COLO668 (cell line): ENCODE measurements at regions not wholly inside any gene's neighbourhood (a gene's known extent, or its start where the extent isn't known, plus 50 kb on each side); places are given as distances from the start of the nearest gene placed in this dataset.

Experiments
- DNase-seq: peaks from one replicate; lab custom pipeline; 2025; ENCODE audit not compliant: unreplicated experiment; lab: John Stamatoyannopoulos, UW

DNA sequence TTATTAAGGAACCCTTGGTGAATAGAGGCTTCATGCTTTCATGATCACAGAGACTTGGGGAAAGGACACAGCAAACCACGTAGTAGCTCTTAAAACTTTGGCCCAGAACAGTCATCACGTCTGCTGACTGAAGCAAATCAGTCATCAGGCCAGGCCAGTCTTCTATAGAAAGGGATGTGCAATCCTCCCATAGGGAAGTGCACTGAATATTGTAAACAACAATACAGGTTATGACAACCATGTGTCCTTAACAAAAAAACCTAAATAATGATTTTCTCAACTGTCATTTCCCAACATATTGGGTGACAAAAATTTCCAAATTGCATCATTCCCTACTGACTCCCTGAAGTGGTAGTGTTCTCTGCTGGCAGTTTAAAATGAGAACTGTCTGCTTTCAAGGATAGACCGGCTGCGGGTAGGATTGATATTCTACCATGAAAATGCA lies 388.2 kb upstream of the CITED2 start:
- DNase-seq = no peak

DNA sequence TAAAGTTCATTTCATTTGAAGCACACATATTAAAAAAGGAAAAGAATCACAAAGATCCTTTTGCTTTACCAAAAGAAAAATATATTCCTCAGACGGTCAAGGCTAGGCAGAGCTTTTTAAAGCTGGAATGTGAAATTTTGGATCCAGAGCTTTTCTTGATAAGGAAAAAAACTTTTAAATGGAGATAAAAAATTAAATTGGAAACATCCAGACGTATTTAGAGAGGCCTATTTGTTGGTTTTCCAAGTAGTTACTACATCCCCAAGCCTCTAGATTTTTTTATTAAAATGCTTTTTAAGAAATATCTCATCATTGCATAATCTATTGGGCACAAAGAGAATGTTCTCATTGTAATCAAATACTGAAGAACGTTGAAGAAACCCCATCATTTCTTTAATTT lies 385.7 kb upstream of the CITED2 start:
- no peak for DNase-seq

- DNase-seq = no peak
Measured at GRCh38 chr6:139759086-139759485, 384.6 kb upstream of the CITED2 start.

GRCh38 chr6:139758209-139758611 lies 383.8 kb upstream of the CITED2 start:
- no peak for DNase-seq

DNA sequence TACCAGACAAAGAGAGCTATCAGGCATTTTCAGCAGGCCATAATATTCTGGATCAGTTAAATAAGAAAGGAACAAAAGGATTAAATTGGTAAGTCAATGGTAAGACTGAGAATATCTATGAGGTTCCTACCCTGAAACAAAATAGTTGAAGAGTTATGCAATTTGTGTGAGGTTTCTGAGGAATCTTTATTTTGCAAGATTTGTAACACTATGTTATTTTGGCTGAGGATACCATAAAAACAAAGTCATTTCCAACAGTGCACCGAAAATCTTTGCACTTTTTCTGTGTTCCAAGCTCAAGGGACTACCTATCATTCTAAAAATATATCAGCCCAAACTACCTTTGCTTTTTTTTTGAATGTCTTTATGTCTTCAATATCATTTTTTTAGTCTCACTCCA lies 383.3 kb upstream of the CITED2 start:
- no peak for DNase-seq

- DNase-seq = no peak
Measured at GRCh38 chr6:139756381-139756780, 381.9 kb upstream of the CITED2 start.

DNA sequence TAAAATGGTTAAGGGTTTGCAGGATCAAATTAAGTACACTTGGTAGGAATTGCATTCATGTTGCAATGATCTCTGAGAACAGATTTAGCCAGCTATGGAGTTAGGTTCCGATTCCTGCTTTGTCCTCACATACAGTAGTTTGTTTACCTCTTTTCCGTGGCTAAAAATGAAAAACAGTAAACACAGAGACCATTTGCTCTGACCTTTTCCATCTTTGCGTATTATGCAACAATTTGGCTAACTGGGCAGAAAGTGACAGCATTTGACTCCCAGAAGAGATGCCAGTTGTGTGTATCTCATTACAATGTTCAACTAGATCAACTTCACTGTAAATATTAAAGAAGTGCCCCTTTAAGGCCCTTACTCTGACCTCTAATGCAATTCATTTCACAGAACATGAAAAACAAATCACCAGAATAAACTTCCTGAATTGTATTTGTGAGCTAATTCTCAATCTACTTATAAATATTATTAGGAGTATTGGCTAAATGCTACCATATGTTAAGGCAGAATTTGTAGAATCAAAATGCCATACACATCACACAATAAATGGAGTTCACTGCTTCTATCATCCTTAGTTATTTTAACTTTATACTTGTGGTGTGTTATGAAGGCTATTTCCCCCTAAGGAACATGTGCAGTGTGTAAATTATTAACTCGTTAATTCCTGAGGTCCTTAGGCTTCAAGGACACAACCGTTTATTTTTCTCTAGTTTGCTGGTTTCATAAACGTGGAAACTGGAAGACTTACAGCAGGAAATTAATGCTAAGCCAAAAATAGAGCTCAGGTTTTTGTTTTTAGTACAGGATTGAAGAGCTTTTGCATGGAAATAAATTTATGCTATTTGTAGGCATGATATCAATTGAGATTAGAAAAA lies 380.7 kb upstream of the CITED2 start:
- no peak for DNase-seq

DNA sequence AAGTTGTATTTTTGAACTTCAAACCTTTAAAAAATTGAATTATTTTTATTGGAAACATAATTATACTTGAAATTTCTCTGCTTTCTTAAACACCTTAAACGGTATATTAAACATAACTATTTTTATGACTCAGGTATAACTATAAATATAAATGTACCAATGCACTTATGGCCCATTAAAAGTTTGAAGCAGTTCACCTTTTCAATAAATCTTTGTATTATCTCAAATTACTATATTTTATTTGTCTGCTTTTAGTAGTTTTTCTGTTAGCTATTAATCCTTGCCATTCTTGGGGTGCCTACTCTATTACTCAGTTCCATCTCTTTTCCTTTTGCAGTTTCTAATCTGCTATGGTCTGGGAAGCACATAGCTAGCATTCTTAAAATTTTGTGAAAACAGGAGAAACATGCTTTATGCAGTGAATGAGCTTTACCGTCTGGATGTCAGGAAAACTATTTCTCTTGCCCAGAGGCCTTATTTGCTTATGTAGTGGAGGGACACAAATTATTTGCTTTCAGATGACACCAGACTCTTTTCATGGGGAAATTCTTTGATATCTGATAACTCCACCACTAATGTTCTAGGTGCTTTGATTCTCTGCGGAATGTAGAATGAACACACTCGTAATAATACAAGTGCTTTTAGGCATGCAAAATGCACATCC lies 378.9 kb upstream of the CITED2 start:
- no peak for DNase-seq

DNA sequence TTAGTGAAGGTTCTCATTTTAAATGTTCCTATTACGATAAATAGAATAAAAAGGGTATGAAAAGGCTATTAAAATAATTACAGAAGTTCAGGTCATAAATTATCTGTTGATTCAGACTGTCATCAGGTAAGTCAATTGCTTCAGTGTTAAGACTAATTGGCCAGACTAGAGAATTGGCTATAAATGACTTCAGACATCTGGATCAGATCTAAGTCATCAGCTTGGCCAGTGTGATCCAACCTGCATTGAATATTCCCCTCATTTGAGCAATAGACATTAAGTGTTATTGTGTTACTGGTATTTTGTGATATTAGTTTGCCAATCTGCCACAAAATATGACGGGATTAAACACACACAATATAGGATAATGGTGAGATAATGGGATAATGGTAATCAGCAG lies 377.6 kb upstream of the CITED2 start:
- DNase-seq = no peak

DNA sequence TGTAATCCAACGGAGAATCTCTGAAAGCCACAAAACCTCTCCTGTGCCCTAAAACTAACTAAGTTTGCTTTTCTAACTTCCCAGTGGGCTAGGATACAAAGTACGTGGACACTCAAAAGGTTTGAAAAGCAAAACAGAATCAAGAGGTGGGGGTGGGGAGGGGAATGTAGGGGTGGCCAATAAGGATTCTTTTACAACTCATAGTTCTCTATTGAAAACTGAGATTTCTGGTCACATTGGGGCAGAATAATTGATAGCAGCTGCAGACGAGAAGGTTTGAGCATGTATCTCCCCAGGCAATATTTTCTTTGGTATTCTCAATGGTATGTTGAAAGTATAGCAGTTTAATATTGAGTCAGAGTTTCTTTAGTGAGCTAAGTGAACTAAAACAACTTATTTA lies 376.7 kb upstream of the CITED2 start:
- DNase-seq = no peak

DNA sequence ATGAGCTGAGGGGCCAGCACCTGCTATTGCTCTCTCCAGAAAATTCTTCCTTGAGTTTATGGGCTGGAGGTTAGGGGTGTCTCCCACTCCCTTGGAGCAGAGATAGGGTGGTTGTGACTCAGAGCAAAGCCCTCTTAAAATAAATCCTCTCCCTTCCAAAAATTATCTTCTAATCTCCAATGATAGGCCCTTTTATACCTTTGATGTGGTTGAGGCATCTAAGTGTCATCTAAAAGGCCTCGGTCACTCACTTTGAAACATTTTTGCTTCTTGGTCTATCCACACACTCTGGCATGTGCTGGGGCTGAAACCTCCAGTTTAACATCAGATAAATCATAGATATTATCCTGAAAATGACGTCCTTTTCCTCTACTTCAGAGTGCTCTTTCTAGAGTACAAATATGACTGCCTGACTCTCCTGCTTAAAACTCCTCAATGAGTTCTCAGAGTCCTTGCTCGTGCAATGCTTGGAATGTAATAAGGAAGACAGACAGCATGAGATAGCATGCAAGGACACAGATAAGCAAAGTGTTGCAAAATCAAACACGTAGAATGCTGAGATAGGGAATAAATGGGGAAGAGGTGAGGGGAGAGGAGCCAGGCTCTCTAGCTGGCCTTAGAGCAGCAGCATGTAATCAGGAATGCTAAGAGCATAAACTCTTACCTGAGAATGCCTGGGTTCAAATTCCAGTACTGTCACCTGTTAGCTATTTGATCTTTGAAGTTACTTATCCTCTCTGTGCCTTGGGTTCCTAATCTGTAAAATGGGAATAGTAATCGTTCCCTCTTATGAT lies 374.1 kb upstream of the CITED2 start:
- DNase-seq = no peak

DNA sequence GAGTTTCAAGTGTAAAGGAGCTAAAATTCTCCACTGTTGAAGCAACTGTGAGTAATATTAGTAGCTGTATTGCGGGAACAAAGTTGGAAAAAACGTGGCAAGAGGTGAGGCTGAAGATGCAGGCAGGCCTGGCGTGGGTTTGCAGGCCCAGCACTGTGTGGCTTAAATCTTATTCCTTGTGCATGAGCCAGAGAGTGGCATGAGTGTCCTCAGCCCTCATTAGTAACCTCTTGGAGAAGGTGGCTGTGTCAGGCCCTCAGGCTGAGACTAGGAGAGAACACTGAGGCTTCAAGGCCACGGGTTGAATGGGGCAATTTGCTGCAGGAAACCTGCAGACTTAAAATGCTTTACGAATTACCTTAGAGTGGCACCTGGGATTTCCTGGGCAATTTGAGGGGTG lies 372.7 kb upstream of the CITED2 start:
- DNase-seq = no peak

GRCh38 chr6:139744891-139745290 lies 370.4 kb upstream of the CITED2 start:
- no peak for DNase-seq

GRCh38 chr6:139743664-139744437 lies 369.4 kb upstream of the CITED2 start:
- no peak for DNase-seq

GRCh38 chr6:139742671-139743070 lies 368.2 kb upstream of the CITED2 start:
- no peak for DNase-seq

DNA sequence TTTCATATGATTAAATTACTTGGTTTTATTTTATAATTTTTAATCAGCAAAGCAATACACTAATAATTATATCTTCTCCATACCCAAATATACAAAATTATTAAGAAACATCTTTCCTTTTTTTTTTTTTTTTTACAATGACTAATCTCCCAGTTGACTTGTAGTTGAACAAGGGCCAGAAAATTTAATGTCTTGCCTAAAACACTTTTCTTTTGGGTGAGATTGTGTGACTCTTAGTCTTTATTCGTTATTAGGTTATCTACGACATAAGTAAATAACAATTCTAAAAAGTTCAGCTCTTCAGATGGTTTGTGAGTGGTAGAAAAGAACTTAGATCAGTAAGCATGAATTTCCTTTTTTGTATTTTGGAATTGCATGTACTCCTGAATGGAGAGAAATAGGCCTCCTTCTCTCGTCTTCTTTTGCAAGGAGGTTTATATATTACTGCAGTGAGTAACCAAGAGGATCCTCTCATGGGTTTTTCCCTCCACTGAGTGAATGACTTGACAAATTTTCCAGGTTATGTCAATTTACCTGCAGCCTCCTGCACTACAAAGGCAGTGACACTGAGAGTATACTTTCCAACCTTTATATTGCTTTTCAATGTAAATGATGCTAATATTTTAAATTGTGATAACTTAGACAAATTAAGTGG lies 364.5 kb upstream of the CITED2 start:
- no peak for DNase-seq

DNA sequence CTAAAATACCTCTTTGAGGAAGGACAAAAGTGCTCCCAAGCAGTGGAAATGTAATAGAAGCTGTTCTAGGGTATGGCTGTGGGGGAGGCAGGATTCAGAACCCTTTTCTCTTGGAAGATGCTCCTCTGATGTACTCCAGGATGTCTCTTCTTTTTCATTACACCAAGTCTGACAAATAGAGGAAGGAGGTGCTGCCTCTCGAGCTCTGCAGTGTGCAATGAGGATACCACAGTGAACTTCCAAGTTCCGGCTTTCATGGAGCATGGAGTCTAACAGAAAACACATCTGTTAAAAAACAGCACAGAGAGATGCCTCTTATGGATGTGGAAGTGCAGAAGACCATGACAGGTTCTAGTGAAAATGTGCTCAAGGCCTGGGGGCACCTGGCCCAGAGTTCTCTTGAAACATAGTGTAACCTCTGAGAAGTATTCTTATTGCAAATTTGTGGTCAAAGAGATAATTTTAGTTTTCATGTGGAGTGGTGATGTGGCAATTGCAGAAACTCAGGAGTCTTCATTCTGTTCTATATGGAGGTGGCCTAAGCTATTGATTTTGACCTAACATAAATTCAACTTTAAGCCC lies 362.0 kb upstream of the CITED2 start:
- DNase-seq = no peak

GRCh38 chr6:139732451-139732850 lies 358.0 kb upstream of the CITED2 start:
- no peak for DNase-seq

GRCh38 chr6:139730340-139730974 lies 356.0 kb upstream of the CITED2 start:
- no peak for DNase-seq
